ENCODE measurements at regions not wholly inside any gene's neighbourhood (a gene's known extent, or its start where the extent isn't known, plus 50 kb on each side); places are given as distances from the start of the nearest gene placed in this dataset.

GRCh38 chr12:103128862-103129501 lies 171.5 kb downstream of the ASCL1 start:
- TF ChIP-seq CTCF (IDR thresholded peaks at IDR 0.05) (no peak), POLR2A (IDR thresholded peaks at IDR 0.05) (no peak)
